HEK293 (cell line): ENCODE measurements at regions not wholly inside any gene's neighbourhood (a gene's known extent, or its start where the extent isn't known, plus 50 kb on each side); places are given as distances from the start of the nearest gene placed in this dataset.
"Not testable (repeated sequence)": the region's sequence is repeated elsewhere in the genome, so short reads cannot be mapped to it uniquely, and the experiment has no call there.

Experiments
- CTCF ChIA-PET: fragments of 350-600 bp; formaldehyde crosslinking; extraction: SDS; loops from one replicate; lab custom pipeline; 2021; ENCODE audit warnings: antibody characterized with exemption; lab: Yijun Ruan, JAX
- POLR2A ChIA-PET: fragments of 300-600 bp; formaldehyde crosslinking; extraction: SDS; loops from one replicate; lab custom pipeline; 2020; ENCODE audit warnings: antibody characterized with exemption, inconsistent platforms; lab: Yijun Ruan, JAX
- H3K27ac ChIP-seq: fragments of 200-500 bp; sonication (Bioruptor generic); 2 replicates; pipeline ENCODE4 v1.5.1; 2014; ENCODE audit warnings: low read depth, low read length, control low read depth, inconsistent platforms; ENCODE audit errors: extremely low read depth
- H3K36me3 ChIP-seq, 2 experiments: fragments of 200-500 bp in 1 of 2; sonication (Bioruptor generic) in 1 of 2; 1 replicate in 1 of 2; 2 replicates in 1 of 2; pipeline ENCODE4 v1.5.1; 2014 to 2017; ENCODE audit warnings: inconsistent platforms in 2 of 2, low read length in 2 of 2; ENCODE audit not compliant: control insufficient read depth in 2 of 2, insufficient read depth in 1 of 2
- H3K4me1 ChIP-seq: fragments of 200-500 bp; sonication (Bioruptor generic); 2 replicates; pipeline ENCODE4 v1.5.1; 2014; ENCODE audit warnings: mild to moderate bottlenecking, low read length, inconsistent platforms; ENCODE audit not compliant: control insufficient read depth, insufficient read depth
- H3K4me3 ChIP-seq: 2 replicates; pipeline ENCODE4 v1.5.1; 2011; ENCODE audit warnings: low read depth, mild to moderate bottlenecking, control low read depth, low read length, moderate library complexity
- H3K9me3 ChIP-seq: fragments of 200-500 bp; sonication (Bioruptor generic); 2 replicates; pipeline ENCODE4 v1.5.1; 2014; ENCODE audit warnings: low read depth, low read length, inconsistent platforms; ENCODE audit not compliant: control insufficient read depth, insufficient read depth
- IKZF3 ChIP-seq: fragments of 450-650 bp; IDR thresholded peaks from 2 replicates; pipeline ENCODE4 v1.5.0; 2018; ENCODE audit warnings: missing biosample characterization, mild to moderate bottlenecking, missing genetic modification characterization, moderate library complexity
- KLF7 ChIP-seq: fragments of 450-650 bp; formaldehyde crosslinking; IDR thresholded peaks from 2 replicates; pipeline ENCODE4 v1.5.1; 2016; ENCODE audit warnings: missing biosample characterization, missing genetic modification characterization, borderline replicate concordance
- MYNN ChIP-seq: fragments of 450-650 bp; formaldehyde crosslinking; IDR thresholded peaks from 2 replicates; pipeline ENCODE4 v1.5.1; 2016; ENCODE audit warnings: missing biosample characterization, missing genetic modification characterization, borderline replicate concordance
- SALL2 ChIP-seq: fragments of 450-650 bp; formaldehyde crosslinking; IDR thresholded peaks from 2 replicates; pipeline ENCODE4 v1.5.0; 2017; ENCODE audit warnings: missing biosample characterization, mild to moderate bottlenecking, missing genetic modification characterization, borderline replicate concordance
- WT1 ChIP-seq: fragments of 450-650 bp; formaldehyde crosslinking; IDR thresholded peaks from 2 replicates; pipeline ENCODE4 v1.5.1; 2016; ENCODE audit warnings: missing biosample characterization, missing genetic modification characterization
- ZBTB1 ChIP-seq: fragments of 450-650 bp; formaldehyde crosslinking; IDR thresholded peaks from 2 replicates; pipeline ENCODE4 v1.5.1; 2016; ENCODE audit warnings: missing biosample characterization, missing genetic modification characterization
- ZBTB21 ChIP-seq: fragments of 450-650 bp; formaldehyde crosslinking; IDR thresholded peaks from 2 replicates; pipeline ENCODE4 v1.5.1; 2017; ENCODE audit warnings: missing biosample characterization, missing genetic modification characterization
- ZNF155 ChIP-seq: fragments of 450-650 bp; formaldehyde crosslinking; IDR thresholded peaks from 2 replicates; pipeline ENCODE4 v1.5.1; 2016; ENCODE audit warnings: missing biosample characterization, missing genetic modification characterization
- ZNF239 ChIP-seq: fragments of 450-650 bp; formaldehyde crosslinking; IDR thresholded peaks from 2 replicates; pipeline ENCODE4 v1.5.1; 2016; ENCODE audit warnings: missing biosample characterization, missing genetic modification characterization
- ZNF274 ChIP-seq, 2 experiments: fragments of 200-500 bp in 1 of 2; fragments of 450-650 bp in 1 of 2; sonication (Bioruptor generic) in 1 of 2; formaldehyde crosslinking in 1 of 2; IDR thresholded peaks; 2 replicates each; pipeline versions ENCODE4 v1.5.1 to v1.6.1; 2014 to 2016; ENCODE audit warnings: borderline replicate concordance in 1 of 2, inconsistent platforms in 1 of 2, low read length in 1 of 2, missing biosample characterization in 1 of 2, missing genetic modification characterization in 1 of 2
- ZNF292 ChIP-seq: fragments of 450-650 bp; formaldehyde crosslinking; IDR thresholded peaks from 2 replicates; pipeline ENCODE4 v1.5.1; 2016; ENCODE audit warnings: low read depth, missing biosample characterization, missing genetic modification characterization, borderline replicate concordance
- ZNF335 ChIP-seq: fragments of 450-650 bp; formaldehyde crosslinking; conservative IDR thresholded peaks from 2 replicates; pipeline ENCODE4 v1.5.1; 2016; ENCODE audit warnings: missing biosample characterization, missing genetic modification characterization
- ZNF366 ChIP-seq: fragments of 450-650 bp; formaldehyde crosslinking; conservative IDR thresholded peaks from 2 replicates; pipeline ENCODE4 v1.5.1; 2016; ENCODE audit warnings: missing biosample characterization, missing genetic modification characterization
- ZNF544 ChIP-seq: fragments of 450-650 bp; formaldehyde crosslinking; IDR thresholded peaks from 2 replicates; pipeline ENCODE4 v1.5.0; 2017; ENCODE audit warnings: missing biosample characterization, missing genetic modification characterization
- ZNF549 ChIP-seq: fragments of 450-650 bp; IDR thresholded peaks from 2 replicates; pipeline ENCODE4 v1.5.1; 2018; ENCODE audit warnings: missing biosample characterization, missing genetic modification characterization, mild to moderate bottlenecking, inconsistent platforms, moderate library complexity
- ZNF558 ChIP-seq: fragments of 450-650 bp; formaldehyde crosslinking; IDR thresholded peaks from 2 replicates; pipeline ENCODE4 v1.5.1; 2016; ENCODE audit warnings: missing biosample characterization, missing genetic modification characterization
- ZNF623 ChIP-seq: fragments of 450-650 bp; formaldehyde crosslinking; IDR thresholded peaks from 2 replicates; pipeline ENCODE4 v1.5.1; 2016; ENCODE audit warnings: missing biosample characterization, missing genetic modification characterization
- ZNF768 ChIP-seq: fragments of 450-650 bp; formaldehyde crosslinking; IDR thresholded peaks from 2 replicates; pipeline ENCODE4 v1.5.1; 2018; ENCODE audit warnings: missing biosample characterization, mild to moderate bottlenecking, missing genetic modification characterization
- TF ChIP-seq, protein P1 (sequence below): fragments of 450-650 bp; formaldehyde crosslinking; conservative IDR thresholded peaks from 2 replicates; pipeline ENCODE4 v1.5.1; 2016; ENCODE audit warnings: low read depth, missing biosample characterization, missing genetic modification characterization
- TF ChIP-seq, protein P2 (sequence below): fragments of 450-650 bp; formaldehyde crosslinking; IDR thresholded peaks from 2 replicates; pipeline ENCODE4 v1.5.1; 2016; ENCODE audit warnings: missing biosample characterization, missing genetic modification characterization
- TF ChIP-seq, protein P3 (sequence below): fragments of 450-650 bp; formaldehyde crosslinking; IDR thresholded peaks from 2 replicates; pipeline ENCODE4 v1.5.1; 2017; ENCODE audit warnings: missing biosample characterization, missing genetic modification characterization

DNA sequence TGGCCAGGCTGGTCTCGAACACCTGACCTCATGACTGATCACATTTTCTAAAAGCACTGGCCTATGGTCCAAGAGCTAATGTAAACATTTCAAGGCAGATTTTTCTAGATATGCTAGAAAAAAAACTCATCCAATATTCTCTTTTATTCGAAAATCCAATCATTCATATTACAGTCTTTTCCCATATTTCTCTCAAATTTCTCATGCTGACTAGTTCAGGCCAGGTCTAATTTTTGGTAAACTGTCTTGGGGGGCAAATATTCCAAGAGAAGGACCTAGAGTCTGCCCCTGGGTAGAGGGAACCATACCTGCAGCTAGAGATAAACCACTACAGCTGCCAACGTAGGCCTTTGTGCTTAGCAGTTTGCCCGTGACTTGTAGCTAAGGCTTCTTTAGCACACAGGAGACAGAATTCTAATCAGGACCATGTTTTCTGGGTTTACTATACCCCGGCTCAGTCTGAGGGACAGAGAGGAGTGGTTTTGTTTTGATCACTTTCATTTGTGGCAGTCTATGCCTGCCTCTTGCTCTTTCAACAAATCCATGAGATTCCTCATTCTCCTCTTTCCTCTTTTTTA is 71.8 kb upstream of the CITED2 start:
- Histone ChIP-seq H3K9me3 (no peaks in the 10 kb centered on the region), H3K27ac (no peak overlapping the region), H3K4me1 (no peaks in the 10 kb centered on the region), H3K4me3 (no peak overlapping the region), H3K36me3 (no peaks in the 10 kb centered on the region)
- CTCF ChIA-PET, result interaction anchor here (0.6 kb wide), 1 partner anchor 18 kb away, joined by 3 read pairs; no protein-coding TSS in a partner anchor
- POLR2A ChIA-PET, result no interaction called here
- TF ChIP-seq, protein P1, sequence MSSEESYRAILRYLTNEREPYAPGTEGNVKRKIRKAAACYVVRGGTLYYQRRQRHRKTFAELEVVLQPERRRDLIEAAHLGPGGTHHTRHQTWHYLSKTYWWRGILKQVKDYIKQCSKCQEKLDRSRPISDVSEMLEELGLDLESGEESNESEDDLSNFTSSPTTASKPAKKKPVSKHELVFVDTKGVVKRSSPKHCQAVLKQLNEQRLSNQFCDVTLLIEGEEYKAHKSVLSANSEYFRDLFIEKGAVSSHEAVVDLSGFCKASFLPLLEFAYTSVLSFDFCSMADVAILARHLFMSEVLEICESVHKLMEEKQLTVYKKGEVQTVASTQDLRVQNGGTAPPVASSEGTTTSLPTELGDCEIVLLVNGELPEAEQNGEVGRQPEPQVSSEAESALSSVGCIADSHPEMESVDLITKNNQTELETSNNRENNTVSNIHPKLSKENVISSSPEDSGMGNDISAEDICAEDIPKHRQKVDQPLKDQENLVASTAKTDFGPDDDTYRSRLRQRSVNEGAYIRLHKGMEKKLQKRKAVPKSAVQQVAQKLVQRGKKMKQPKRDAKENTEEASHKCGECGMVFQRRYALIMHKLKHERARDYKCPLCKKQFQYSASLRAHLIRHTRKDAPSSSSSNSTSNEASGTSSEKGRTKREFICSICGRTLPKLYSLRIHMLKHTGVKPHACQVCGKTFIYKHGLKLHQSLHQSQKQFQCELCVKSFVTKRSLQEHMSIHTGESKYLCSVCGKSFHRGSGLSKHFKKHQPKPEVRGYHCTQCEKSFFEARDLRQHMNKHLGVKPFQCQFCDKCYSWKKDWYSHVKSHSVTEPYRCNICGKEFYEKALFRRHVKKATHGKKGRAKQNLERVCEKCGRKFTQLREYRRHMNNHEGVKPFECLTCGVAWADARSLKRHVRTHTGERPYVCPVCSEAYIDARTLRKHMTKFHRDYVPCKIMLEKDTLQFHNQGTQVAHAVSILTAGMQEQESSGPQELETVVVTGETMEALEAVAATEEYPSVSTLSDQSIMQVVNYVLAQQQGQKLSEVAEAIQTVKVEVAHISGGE (tag by site-specific recombination), result no peak
- TF ChIP-seq KLF7 (tag by site-specific recombination) (no peak), ZNF335 (tag by site-specific recombination) (no peak), ZNF274 (IDR thresholded peaks at IDR 0.05; ENCODE audit: low read length) (no peak), ZNF274 (tag by site-specific recombination; IDR thresholded peaks at IDR 0.05; ENCODE audit: borderline replicate concordance) (no peak), WT1 (tag by site-specific recombination) (no peak), ZNF292 (tag by site-specific recombination) (no peak), ZNF623 (no peak), ZNF155 (tag by site-specific recombination) (no peak), ZBTB1 (no peak), MYNN (tag by site-specific recombination) (no peak), ZNF768 (tag by site-specific recombination) (no peak), SALL2 (tag by site-specific recombination) (no peak), IKZF3 (tag by site-specific recombination) (no peak)

DNA sequence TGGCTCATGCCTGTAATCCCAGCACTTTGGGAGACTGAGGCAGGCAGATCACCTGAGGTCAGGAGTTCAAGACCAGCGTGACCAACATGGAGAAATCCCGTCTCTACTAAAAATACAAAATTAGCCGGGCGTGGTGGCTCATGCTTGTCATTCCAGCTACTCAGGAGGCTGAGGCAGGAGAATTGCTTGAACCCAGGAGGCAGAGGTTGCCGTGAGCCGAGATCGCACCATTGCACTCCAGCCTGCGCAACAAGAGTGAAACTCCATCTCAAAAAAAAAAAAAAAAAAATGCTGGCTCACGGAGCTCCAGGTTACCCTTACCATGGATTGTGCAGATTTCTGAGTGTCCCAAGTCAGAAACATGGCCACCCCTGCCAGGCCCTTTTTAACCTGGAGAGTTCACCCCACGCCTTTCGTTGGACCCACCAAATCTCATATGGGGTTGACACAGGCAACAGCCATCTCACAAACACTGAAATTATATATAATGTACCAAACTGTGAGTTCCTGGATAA is 69.9 kb upstream of the CITED2 start:
- H3K27ac ChIP-seq, H3K4me1 ChIP-seq, POLR2A ChIA-PET, H3K4me3 ChIP-seq, H3K36me3 ChIP-seq, H3K9me3 ChIP-seq: not testable (repeated sequence)
- CTCF ChIA-PET, result interaction anchor here (0.7 to 1.3 kb wide), 2 partner anchors 11 to 966 kb away, joined by 3 read pairs; no protein-coding TSS in a partner anchor

DNA sequence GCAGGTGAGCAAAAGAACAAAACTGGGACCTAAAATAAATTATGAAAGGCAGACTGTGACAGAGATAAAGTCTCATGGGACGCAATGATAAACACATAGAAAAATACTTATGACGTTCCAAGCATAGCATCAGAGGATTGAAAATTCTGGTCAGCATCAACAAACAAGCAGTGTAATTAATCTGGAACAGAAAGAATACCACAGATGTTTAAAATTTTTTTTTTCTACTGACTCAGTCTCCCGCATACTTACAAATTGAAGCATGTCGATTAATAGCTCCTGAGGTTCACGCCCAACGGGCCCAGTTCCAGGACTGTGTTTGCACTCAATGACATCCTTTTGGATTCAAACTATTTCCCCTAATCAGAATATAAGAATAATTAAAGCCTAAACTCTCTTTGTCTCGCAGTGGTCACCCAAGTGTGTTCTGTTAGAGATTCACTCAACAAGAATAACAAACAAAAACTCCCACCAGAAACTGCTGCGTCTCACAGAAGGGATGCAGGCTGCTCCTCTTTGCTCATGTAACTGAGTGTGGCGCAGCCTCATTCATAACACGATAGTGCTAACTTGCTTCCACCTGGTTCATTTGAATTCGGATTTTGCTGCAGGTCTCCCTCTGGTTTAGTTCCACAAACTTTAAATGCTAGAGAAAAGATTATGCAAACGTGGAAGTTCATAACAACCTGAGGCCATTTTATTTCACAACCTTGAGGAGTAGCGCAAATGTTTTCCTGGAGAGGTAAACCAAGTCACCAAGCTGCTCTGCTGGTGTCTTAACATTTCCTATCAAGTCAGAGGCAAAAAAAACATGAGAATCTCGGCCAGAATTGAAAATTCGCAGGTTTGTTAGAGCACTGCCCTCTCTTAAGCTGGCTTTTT is 69.0 kb upstream of the CITED2 start:
- no peaks in the 10 kb centered on the region for H3K4me1 ChIP-seq
- CTCF ChIA-PET, result interaction anchor here (0.6 to 1.3 kb wide), 3 partner anchors 11 to 967 kb away, joined by 3 read pairs; no protein-coding TSS in a partner anchor
- no peaks in the 10 kb centered on the region for H3K36me3 ChIP-seq
- no peak overlapping the region for H3K4me3 ChIP-seq
- POLR2A ChIA-PET, result interaction anchor here (1.4 kb wide), 1 partner anchor 69 kb away, joined by 7 read pairs; the partner anchor contains the start of gene CITED2
- no peak overlapping the region for H3K27ac ChIP-seq
- H3K9me3 ChIP-seq, result no peaks in the 10 kb centered on the region
- TF ChIP-seq ZNF544 (tag by site-specific recombination) (no peak), ZNF366 (tag by site-specific recombination) (no peak), ZNF239 (tag by site-specific recombination) (no peak), ZBTB21 (tag by site-specific recombination) (no peak), IKZF3 (tag by site-specific recombination) (no peak), ZNF558 (no peak), ZNF549 (tag by site-specific recombination) (no peak)
- TF ChIP-seq, protein P2, sequence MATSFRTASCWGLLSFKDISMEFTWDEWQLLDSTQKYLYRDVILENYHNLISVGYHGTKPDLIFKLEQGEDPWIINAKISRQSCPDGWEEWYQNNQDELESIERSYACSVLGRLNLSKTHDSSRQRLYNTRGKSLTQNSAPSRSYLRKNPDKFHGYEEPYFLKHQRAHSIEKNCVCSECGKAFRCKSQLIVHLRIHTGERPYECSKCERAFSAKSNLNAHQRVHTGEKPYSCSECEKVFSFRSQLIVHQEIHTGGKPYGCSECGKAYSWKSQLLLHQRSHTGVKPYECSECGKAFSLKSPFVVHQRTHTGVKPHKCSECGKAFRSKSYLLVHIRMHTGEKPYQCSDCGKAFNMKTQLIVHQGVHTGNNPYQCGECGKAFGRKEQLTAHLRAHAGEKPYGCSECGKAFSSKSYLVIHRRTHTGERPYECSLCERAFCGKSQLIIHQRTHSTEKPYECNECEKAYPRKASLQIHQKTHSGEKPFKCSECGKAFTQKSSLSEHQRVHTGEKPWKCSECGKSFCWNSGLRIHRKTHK (tag by site-specific recombination), result no peak
- TF ChIP-seq, protein P3, sequence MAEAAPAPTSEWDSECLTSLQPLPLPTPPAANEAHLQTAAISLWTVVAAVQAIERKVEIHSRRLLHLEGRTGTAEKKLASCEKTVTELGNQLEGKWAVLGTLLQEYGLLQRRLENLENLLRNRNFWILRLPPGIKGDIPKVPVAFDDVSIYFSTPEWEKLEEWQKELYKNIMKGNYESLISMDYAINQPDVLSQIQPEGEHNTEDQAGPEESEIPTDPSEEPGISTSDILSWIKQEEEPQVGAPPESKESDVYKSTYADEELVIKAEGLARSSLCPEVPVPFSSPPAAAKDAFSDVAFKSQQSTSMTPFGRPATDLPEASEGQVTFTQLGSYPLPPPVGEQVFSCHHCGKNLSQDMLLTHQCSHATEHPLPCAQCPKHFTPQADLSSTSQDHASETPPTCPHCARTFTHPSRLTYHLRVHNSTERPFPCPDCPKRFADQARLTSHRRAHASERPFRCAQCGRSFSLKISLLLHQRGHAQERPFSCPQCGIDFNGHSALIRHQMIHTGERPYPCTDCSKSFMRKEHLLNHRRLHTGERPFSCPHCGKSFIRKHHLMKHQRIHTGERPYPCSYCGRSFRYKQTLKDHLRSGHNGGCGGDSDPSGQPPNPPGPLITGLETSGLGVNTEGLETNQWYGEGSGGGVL (tag by site-specific recombination), result no peak
